GM12878 (cell line): ENCODE measurements at regions not wholly inside any gene's neighbourhood (a gene's known extent, or its start where the extent isn't known, plus 50 kb on each side); places are given as distances from the start of the nearest gene placed in this dataset.

ENCODE experiments used
- ATAC-seq: fragments of 200-7000 bp; cut with Tn5 transposase; 3 replicates; pipeline ENCODE4 v1.9.1; 2020; ENCODE audit warnings: mild to moderate bottlenecking, moderate library complexity
- BruUV-seq: library from RNA; stranded (reverse); fragments of 400-500 nt; replicated peaks from 2 replicates; lab custom pipeline; 2021; lab: Mats Ljungman, UMichigan
- CTCF ChIA-PET: fragments of 300-600 bp; sonication (Branson Sonifier 250); formaldehyde crosslinking; extraction: SDS; loops from one replicate; lab custom pipeline; 2021; ENCODE audit warnings: inconsistent platforms; lab: Yijun Ruan, JAX
- POLR2A ChIA-PET: fragments of 350-600 bp; formaldehyde crosslinking; extraction: SDS; loops from one replicate; lab custom pipeline; 2021; ENCODE audit warnings: inconsistent platforms; lab: Charles Lee
- RAD21 ChIA-PET: fragments of 300-600 bp; sonication (Branson Sonifier 250); formaldehyde crosslinking; loops from one replicate; lab custom pipeline; 2023; ENCODE audit warnings: antibody characterized with exemption; ENCODE audit not compliant: unreplicated experiment; lab: Charles Lee
- SMC1A ChIA-PET: fragments of 300-600 bp; sonication (Branson Sonifier 250); formaldehyde crosslinking; loops from one replicate; lab custom pipeline; 2023; ENCODE audit not compliant: unreplicated experiment, uncharacterized antibody; lab: Charles Lee
- DNase-seq: peaks from one replicate; pipeline ENCODE4 v3.0.0-alpha.2; 2011; ENCODE audit warnings: low read depth, low spot score
- FAIRE-seq: peaks from 3 replicates; lab custom pipeline; 2011; peaks lifted over from hg19 to GRCh38; lab: Jason Lieb, UNC
- H2AFZ ChIP-seq: 2 replicates; pipeline ENCODE4 v1.6.0; 2011; ENCODE audit warnings: low read depth, low read length, control low read depth; ENCODE audit not compliant: control insufficient read depth
- H3K27ac ChIP-seq: 2 replicates; pipeline ENCODE4 v1.5.1; 2011; ENCODE audit warnings: control low read depth; ENCODE audit not compliant: control insufficient read depth, insufficient read depth
- H3K27me3 ChIP-seq, 2 experiments: replicated peaks in 1 of 2; 2 replicates each; pipeline versions ENCODE4 v1.6.0 to v1.6.1; 2011; ENCODE audit warnings: low read length in 1 of 2; ENCODE audit not compliant: control insufficient read depth in 2 of 2, insufficient read depth in 2 of 2
- H3K36me3 ChIP-seq, 2 experiments: 2 replicates each; pipeline ENCODE4 v1.5.1; 2011; ENCODE audit warnings: low read length in 1 of 2; ENCODE audit not compliant: control insufficient read depth in 2 of 2, insufficient read depth in 2 of 2
- H3K4me1 ChIP-seq: 2 replicates; pipeline ENCODE4 v1.6.1; 2011; ENCODE audit warnings: mild to moderate bottlenecking, low read length, moderate library complexity, mixed read lengths; ENCODE audit not compliant: control insufficient read depth, insufficient read depth
- H3K4me2 ChIP-seq: 2 replicates; pipeline ENCODE4 v1.6.0; 2011; ENCODE audit warnings: control low read depth; ENCODE audit not compliant: control insufficient read depth, insufficient read depth
- H3K4me3 ChIP-seq: fragments of 200-600 bp; sonication (generic); 2 replicates; pipeline ENCODE4 v1.5.1; 2016
- H3K79me2 ChIP-seq: 2 replicates; pipeline ENCODE4 v1.6.0; 2011; ENCODE audit warnings: low read length; ENCODE audit not compliant: control insufficient read depth, insufficient read depth
- H3K9ac ChIP-seq: 2 replicates; pipeline ENCODE4 v1.8.0; 2011; ENCODE audit warnings: low read length, control low read depth, mixed read lengths; ENCODE audit not compliant: control insufficient read depth, insufficient read depth
- H3K9me3 ChIP-seq: replicated peaks from 3 replicates; pipeline ENCODE4 v1.5.1; 2011; ENCODE audit warnings: mild to moderate bottlenecking, low read length; ENCODE audit not compliant: control insufficient read depth, insufficient read depth
- H4K20me1 ChIP-seq: 2 replicates; pipeline ENCODE4 v1.6.0; 2011; ENCODE audit not compliant: control insufficient read depth, insufficient read depth
- BACH1 ChIP-seq: fragments of 450-650 bp; IDR thresholded peaks from 2 replicates; pipeline ENCODE4 v1.6.1; 2017; ENCODE audit warnings: mild to moderate bottlenecking, borderline replicate concordance
- DPF2 ChIP-seq: fragments of 450-650 bp; IDR thresholded peaks from 2 replicates; pipeline ENCODE4 v1.6.1; 2017; ENCODE audit warnings: mild to moderate bottlenecking
- SMAD1 ChIP-seq: fragments of 450-650 bp; IDR thresholded peaks from 2 replicates; pipeline ENCODE4 v1.6.1; 2018; ENCODE audit warnings: mild to moderate bottlenecking, low read depth; ENCODE audit not compliant: partially characterized antibody
- SMAD5 ChIP-seq: IDR thresholded peaks from 2 replicates; pipeline ENCODE4 v1.6.1; 2016; ENCODE audit warnings: antibody characterized with exemption, low read depth
- TCF12 ChIP-seq: IDR thresholded peaks from 2 replicates; pipeline ENCODE4 v1.6.1; 2011; ENCODE audit warnings: low read depth, mild to moderate bottlenecking, low read length
- YY1 ChIP-seq: IDR thresholded peaks from 2 replicates; pipeline ENCODE4 v1.6.1; 2011; ENCODE audit warnings: low read depth, mild to moderate bottlenecking, low read length
- ZNF217 ChIP-seq: fragments of 450-650 bp; IDR thresholded peaks from 2 replicates; pipeline ENCODE4 v1.6.1; 2017; ENCODE audit warnings: antibody characterized with exemption, mild to moderate bottlenecking
- ZNF274 ChIP-seq: IDR thresholded peaks from one replicate; pipeline ENCODE4 v1.8.0; 2011; ENCODE audit not compliant: insufficient read length, insufficient read depth
- WGBS: methylation state at CpG from one replicate; pipeline ENCODE4 v1.1.6; 2016; ENCODE audit warnings: low lambda C conversion rate; ENCODE audit not compliant: insufficient replicate concordance, insufficient coverage; ENCODE audit errors: missing lambda C conversion rate; 5-methylcytosine and 5-hydroxymethylcytosine counted together
- in situ Hi-C: fragments of 300-500 bp; cut with MboI; formaldehyde crosslinking; loops from 9 replicates; pipeline ENCODE4 v1.14.3; 2018; ENCODE audit warnings: mixed read lengths
- intact Hi-C: fragments of 100-400 bp; cut with micrococcal nuclease; formaldehyde crosslinking; loops from one replicate; pipeline ENCODE4 v1.14.2; 2022; ENCODE audit not compliant: unreplicated experiment
- TF ChIP-seq, protein P1 (sequence below): fragments of 450-650 bp; IDR thresholded peaks from 2 replicates; pipeline ENCODE4 v1.6.1; 2016; ENCODE audit warnings: mild to moderate bottlenecking, moderate library complexity, borderline replicate concordance

- no peaks in the 10 kb centered on the region for H3K79me2 ChIP-seq
- RAD21 ChIA-PET = no interaction called here
- SMC1A ChIA-PET = interaction anchor here (0.7 kb wide), 1 partner anchor 18 kb away, joined by 3 read pairs; no protein-coding TSS in a partner anchor
- no peak overlapping the region for H3K27ac ChIP-seq
- no peak for ATAC-seq
- intact Hi-C loops (no loop called here), in situ Hi-C loops (no loop called here)
- POLR2A ChIA-PET = no interaction called here
- 56% methylated on average over 23 of the region's 23 CpGs for WGBS
- DNase-seq = no peak
- no peak for TF ChIP-seq YY1
- TF ChIP-seq, protein P1, sequence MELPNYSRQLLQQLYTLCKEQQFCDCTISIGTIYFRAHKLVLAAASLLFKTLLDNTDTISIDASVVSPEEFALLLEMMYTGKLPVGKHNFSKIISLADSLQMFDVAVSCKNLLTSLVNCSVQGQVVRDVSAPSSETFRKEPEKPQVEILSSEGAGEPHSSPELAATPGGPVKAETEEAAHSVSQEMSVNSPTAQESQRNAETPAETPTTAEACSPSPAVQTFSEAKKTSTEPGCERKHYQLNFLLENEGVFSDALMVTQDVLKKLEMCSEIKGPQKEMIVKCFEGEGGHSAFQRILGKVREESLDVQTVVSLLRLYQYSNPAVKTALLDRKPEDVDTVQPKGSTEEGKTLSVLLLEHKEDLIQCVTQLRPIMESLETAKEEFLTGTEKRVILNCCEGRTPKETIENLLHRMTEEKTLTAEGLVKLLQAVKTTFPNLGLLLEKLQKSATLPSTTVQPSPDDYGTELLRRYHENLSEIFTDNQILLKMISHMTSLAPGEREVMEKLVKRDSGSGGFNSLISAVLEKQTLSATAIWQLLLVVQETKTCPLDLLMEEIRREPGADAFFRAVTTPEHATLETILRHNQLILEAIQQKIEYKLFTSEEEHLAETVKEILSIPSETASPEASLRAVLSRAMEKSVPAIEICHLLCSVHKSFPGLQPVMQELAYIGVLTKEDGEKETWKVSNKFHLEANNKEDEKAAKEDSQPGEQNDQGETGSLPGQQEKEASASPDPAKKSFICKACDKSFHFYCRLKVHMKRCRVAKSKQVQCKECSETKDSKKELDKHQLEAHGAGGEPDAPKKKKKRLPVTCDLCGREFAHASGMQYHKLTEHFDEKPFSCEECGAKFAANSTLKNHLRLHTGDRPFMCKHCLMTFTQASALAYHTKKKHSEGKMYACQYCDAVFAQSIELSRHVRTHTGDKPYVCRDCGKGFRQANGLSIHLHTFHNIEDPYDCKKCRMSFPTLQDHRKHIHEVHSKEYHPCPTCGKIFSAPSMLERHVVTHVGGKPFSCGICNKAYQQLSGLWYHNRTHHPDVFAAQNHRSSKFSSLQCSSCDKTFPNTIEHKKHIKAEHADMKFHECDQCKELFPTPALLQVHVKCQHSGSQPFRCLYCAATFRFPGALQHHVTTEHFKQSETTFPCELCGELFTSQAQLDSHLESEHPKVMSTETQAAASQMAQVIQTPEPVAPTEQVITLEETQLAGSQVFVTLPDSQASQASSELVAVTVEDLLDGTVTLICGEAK = no peak
- TF ChIP-seq BACH1 = no peak
- TF ChIP-seq SMAD5 = no peak
- TF ChIP-seq ZNF217 = no peak
- TF ChIP-seq TCF12 = no peak
- no peak for TF ChIP-seq ZNF274
- no peak for TF ChIP-seq DPF2
- TF ChIP-seq SMAD1 = no peak
- TF ChIP-seq, all 136 proteins: peak for 0
- no peak overlapping the region for H3K9ac ChIP-seq
- no TSS peak for BruUV-seq
- no peaks in the 10 kb centered on the region for H4K20me1 ChIP-seq
- CTCF ChIA-PET = no interaction called here
- FAIRE-seq = no peak
- H3K27me3 ChIP-seq = no peaks in the 10 kb centered on the region
- no peak overlapping the region for H3K4me3 ChIP-seq
- H3K9me3 ChIP-seq = no peaks in the 10 kb centered on the region
- no peak overlapping the region for H3K4me2 ChIP-seq
- H2AFZ ChIP-seq = no peak overlapping the region
- no peaks in the 10 kb centered on the region for H3K4me1 ChIP-seq
- H3K36me3 ChIP-seq = no peaks in the 10 kb centered on the region
Measured at GRCh38 chr12:130222519-130223218, 60.4 kb downstream of the FZD10 start.
